GM10266 (cell line): ENCODE measurements at regions not wholly inside any gene's neighbourhood (a gene's known extent, or its start where the extent isn't known, plus 50 kb on each side); places are given as distances from the start of the nearest gene placed in this dataset.

Experiments used
- DNase-seq: peaks from one replicate; pipeline ENCODE4 v3.0.0; 2012; ENCODE audit errors: extremely low spot score
- CTCF ChIP-seq: IDR thresholded peaks from 2 replicates; pipeline ENCODE4 v1.5.1; 2012; ENCODE audit warnings: mild to moderate bottlenecking, low read depth; ENCODE audit not compliant: control insufficient read depth, insufficient read depth; ENCODE audit errors: missing control alignments

GRCh38 chr13:109480011-109480955, 306.1 kb downstream of the IRS2 start:
- TF ChIP-seq CTCF: no peak
- DNase-seq: no peak

GRCh38 chr13:109479534-109479933, 306.8 kb downstream of the IRS2 start:
- no peak for DNase-seq
- TF ChIP-seq CTCF: no peak

DNA sequence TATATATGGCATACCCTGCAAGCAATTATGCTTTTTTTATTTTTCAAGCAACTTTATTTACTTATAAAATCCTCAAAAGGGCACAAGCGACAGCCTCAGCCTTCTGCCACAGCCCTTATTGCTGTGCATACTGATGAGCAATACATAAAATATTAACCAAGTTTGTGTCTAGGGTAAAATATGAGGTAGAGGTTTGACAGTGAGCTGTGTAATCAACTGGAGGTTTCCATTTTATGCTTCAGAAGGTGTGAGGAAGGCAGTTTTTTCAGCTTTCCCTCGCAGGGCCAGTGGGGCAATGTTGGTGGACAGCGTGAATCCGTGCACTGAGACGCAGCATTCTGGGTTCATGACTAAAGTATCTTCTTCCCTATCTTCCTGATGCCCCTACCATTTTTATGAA, 310.4 kb downstream of the IRS2 start:
- TF ChIP-seq CTCF: no peak
- no peak for DNase-seq

DNA sequence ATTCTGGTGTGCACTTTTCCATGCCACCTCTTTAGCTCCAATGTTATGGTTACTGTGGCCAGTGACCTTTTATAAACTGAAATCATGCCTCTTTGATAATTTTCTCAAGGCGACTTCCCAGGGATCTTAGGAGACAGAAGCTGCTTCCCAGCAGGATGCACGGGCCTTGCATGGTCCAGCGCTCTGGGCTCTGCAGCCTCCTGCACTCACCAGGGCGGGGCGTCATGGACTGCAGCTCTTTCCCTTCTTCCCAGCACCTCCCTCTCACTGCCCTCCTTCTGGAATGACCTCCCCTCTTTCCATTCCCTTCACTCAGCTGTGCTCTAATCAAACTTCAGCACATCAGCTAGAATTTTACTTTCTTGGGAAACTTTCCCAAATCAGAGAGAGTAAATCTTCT, 318.3 kb downstream of the IRS2 start:
- TF ChIP-seq CTCF: no peak
- no peak for DNase-seq

DNA sequence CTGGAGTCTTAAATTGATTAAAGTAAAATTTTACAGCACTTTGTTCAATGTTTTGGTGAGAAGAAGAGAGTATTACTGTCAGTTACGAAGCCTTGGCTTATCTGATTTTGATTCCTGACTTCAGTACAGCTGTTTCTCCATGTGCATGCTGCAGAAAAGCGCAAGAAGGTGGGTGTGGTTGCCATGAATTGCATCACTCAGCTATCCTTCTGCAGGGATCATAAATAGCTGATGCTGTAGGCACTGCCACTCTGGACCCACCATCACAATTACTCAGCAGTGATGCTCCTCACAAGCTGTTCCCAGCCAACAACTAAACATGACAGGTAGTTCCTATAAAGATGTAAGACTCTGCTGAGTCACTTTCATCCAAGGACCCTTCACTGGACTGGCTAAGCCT, 321.2 kb downstream of the IRS2 start:
- no peak for DNase-seq

DNA sequence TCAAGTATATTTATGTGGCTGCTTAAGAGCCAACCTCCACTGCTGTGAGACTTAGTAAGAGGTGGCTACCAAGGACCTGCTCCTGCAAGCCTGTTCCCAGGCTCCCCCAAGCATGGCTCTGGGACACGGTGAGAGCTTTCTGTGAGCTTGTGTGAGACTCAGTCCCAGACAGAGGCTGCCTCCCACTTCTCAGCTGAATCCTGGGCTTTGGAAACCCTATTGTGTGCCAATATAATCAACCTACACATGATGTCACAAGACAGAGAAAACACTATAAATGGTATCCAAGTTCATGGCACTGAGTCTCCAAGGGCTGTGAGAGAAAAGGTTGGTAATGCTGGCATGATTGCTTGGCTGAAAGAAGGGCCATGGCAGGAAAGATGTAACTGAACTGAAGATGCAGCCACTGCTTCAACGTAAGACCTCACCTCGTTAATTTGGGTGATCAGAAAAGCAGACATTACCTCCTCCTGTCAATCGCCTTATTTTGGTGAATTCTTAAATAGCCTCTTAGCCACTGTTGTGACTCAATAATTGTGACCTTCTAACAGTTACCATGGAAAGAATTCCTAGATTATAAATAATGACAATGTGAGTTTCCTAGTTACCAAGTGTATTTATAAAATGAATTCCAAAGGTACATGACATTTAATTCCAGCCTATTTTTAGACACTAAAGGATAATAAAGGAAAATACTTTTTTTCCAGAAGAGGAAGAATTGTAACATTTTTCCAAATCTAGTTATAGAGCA, 332.0 kb downstream of the IRS2 start:
- no peak for DNase-seq
- no peak for TF ChIP-seq CTCF

More for the DNA sequence above, 321.2 kb downstream of the IRS2 start:
- no peak for TF ChIP-seq CTCF

- TF ChIP-seq CTCF: no peak
- DNase-seq: no peak
Observed at GRCh38 chr13:109451726-109452125, 334.7 kb downstream of the IRS2 start.
